ENCODE measurements at regions not wholly inside any gene's neighbourhood (a gene's known extent, or its start where the extent isn't known, plus 50 kb on each side); places are given as distances from the start of the nearest gene placed in this dataset.

DNA sequence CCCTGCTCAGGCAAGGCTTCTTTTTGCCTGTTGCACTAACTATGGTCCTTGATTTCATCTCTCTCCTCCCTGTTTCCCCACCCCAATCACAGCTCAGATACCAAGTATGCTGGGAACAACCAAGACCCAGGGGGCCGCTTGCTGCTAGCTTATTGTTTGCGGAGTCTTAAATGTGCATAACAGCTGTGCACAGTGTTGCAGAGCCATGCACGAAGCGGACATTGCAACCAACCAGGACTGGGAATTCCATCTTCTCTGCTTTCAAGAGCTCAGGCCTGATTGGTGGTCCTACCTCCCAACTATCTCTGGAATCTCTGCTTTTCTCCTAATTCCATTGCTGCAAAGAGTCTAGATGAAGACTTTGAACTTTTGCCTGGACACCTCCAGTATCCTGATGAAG, 281.3 kb upstream of the TNRC6C start:
- Mint-ChIP-seq H3K4me3 (no peak overlapping the region), H3K36me3 (no peaks in the 10 kb centered on the region), H3K27ac (no peak overlapping the region), H3K9me3 (peaks cover 17% of the 10 kb centered on the region), H3K4me1 (peaks cover 17% of the 10 kb centered on the region), H3K27me3 (ENCODE audit: low read depth) (no peaks in the 10 kb centered on the region; the same call in 1 of the 2 replicates)
- no peak for ATAC-seq
- ChIA-PET CTCF (interaction anchor here (0.9 kb wide), 1 partner anchor 408 kb away, joined by 3 read pairs; no protein-coding TSS in a partner anchor), POLR2A (no interaction called here)
- TF ChIP-seq, protein P1, sequence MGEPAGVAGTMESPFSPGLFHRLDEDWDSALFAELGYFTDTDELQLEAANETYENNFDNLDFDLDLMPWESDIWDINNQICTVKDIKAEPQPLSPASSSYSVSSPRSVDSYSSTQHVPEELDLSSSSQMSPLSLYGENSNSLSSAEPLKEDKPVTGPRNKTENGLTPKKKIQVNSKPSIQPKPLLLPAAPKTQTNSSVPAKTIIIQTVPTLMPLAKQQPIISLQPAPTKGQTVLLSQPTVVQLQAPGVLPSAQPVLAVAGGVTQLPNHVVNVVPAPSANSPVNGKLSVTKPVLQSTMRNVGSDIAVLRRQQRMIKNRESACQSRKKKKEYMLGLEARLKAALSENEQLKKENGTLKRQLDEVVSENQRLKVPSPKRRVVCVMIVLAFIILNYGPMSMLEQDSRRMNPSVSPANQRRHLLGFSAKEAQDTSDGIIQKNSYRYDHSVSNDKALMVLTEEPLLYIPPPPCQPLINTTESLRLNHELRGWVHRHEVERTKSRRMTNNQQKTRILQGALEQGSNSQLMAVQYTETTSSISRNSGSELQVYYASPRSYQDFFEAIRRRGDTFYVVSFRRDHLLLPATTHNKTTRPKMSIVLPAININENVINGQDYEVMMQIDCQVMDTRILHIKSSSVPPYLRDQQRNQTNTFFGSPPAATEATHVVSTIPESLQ (CRISPR knock-in tag; IDR thresholded peaks at IDR 0.05) = no peak
- DNase-seq (ENCODE audit: low spot score) = no peak

DNA sequence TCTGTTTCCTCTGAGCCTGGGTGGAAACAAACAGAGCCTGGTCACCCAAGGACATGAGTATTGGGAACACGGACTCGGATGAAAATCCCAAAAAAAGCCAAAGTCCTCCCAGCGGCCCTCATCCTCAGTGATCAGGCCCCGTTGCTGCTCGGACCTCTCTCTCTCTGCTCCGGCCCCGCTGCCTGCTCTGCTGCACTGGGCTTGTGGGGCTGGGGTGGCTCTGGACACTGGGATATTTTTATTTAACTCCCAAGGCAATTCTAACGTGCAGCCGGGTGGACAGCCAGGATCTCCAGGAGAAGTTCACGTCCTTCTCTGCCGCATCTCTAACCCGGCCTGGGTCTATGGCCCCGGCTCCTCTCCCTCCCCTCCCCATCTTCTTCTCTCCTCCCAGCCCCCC, 280.9 kb upstream of the TNRC6C start:
- Mint-ChIP-seq H3K4me3 (no peak overlapping the region), H3K27ac (no peak overlapping the region), H3K4me1 (peaks cover 17% of the 10 kb centered on the region), H3K27me3 (ENCODE audit: low read depth) (no peaks in the 10 kb centered on the region; the same call in 1 of the 2 replicates), H3K9me3 (peaks cover 13% of the 10 kb centered on the region), H3K36me3 (no peaks in the 10 kb centered on the region)
- DNase-seq (ENCODE audit: low spot score) (no peak), ATAC-seq (no peak)
- TF ChIP-seq, protein P2, sequence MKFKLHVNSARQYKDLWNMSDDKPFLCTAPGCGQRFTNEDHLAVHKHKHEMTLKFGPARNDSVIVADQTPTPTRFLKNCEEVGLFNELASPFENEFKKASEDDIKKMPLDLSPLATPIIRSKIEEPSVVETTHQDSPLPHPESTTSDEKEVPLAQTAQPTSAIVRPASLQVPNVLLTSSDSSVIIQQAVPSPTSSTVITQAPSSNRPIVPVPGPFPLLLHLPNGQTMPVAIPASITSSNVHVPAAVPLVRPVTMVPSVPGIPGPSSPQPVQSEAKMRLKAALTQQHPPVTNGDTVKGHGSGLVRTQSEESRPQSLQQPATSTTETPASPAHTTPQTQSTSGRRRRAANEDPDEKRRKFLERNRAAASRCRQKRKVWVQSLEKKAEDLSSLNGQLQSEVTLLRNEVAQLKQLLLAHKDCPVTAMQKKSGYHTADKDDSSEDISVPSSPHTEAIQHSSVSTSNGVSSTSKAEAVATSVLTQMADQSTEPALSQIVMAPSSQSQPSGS (CRISPR knock-in tag; IDR thresholded peaks at IDR 0.05; ENCODE audit: borderline replicate concordance, low read depth) = no peak
- TF ChIP-seq TP53 (CRISPR knock-in tag; IDR thresholded peaks at IDR 0.05) (no peak), ESRRA (CRISPR knock-in tag; IDR thresholded peaks at IDR 0.05; ENCODE audit: borderline replicate concordance) (no peak), SMAD4 (CRISPR knock-in tag; IDR thresholded peaks at IDR 0.05) (no peak)
- TF ChIP-seq, protein P3, sequence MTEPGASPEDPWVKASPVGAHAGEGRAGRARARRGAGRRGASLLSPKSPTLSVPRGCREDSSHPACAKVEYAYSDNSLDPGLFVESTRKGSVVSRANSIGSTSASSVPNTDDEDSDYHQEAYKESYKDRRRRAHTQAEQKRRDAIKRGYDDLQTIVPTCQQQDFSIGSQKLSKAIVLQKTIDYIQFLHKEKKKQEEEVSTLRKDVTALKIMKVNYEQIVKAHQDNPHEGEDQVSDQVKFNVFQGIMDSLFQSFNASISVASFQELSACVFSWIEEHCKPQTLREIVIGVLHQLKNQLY (CRISPR knock-in tag; IDR thresholded peaks at IDR 0.05) = no peak
- CTCF ChIA-PET = interaction anchor here (0.9 kb wide), 1 partner anchor 407 kb away, joined by 3 read pairs; no protein-coding TSS in a partner anchor
- POLR2A ChIA-PET = no interaction called here

DNA sequence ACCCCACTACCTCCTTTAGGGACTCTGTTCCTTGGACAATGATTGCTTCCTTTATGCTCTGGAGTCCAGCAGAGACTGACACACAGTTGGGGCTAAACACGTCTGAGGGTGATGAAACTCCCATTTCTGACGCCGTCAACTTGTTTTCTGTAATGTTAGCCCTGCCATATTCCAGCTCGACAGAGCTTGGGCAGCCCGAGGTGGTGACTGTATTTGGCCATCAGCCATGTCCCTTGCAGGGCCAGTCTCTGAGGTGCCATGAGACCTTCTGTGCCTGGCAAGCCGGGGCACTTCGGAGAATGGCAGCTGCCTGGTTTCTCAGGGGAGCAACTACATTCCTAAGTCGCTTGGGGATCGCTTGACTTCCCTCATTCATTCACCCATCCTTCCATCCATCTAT, 278.9 kb upstream of the TNRC6C start:
- ATAC-seq (no peak), DNase-seq (ENCODE audit: low spot score) (no peak)
- Mint-ChIP-seq H3K36me3 (no peaks in the 10 kb centered on the region), H3K4me1 (peaks cover 22% of the 10 kb centered on the region), H3K9me3 (no peaks in the 10 kb centered on the region), H3K27me3 (ENCODE audit: low read depth) (no peaks in the 10 kb centered on the region; the same call in 1 of the 2 replicates), H3K4me3 (no peak overlapping the region), H3K27ac (no peak overlapping the region)
- ChIA-PET CTCF (no interaction called here), POLR2A (no interaction called here)
- TF ChIP-seq SP1 (CRISPR knock-in tag; conservative IDR thresholded peaks at IDR 0.05) (no peak), OVOL2 (CRISPR knock-in tag; IDR thresholded peaks at IDR 0.05; ENCODE audit: borderline replicate concordance) (no peak), MYBL2 (CRISPR knock-in tag; IDR thresholded peaks at IDR 0.05) (no peak), ZNF121 (CRISPR knock-in tag; IDR thresholded peaks at IDR 0.05) (no peak), GTF2I (CRISPR knock-in tag; conservative IDR thresholded peaks at IDR 0.05) (no peak), JAZF1 (CRISPR knock-in tag; IDR thresholded peaks at IDR 0.05) (no peak), ELF4 (CRISPR knock-in tag; IDR thresholded peaks at IDR 0.05; ENCODE audit: low read depth) (no peak), ETV6 (CRISPR knock-in tag; IDR thresholded peaks at IDR 0.05) (no peak), CREB1 (CRISPR knock-in tag; IDR thresholded peaks at IDR 0.05) (no peak), ZNF317 (CRISPR knock-in tag; IDR thresholded peaks at IDR 0.05; ENCODE audit: borderline replicate concordance, low read depth) (no peak), KAT7 (CRISPR knock-in tag; IDR thresholded peaks at IDR 0.05; ENCODE audit: borderline replicate concordance) (no peak), TEAD1 (CRISPR knock-in tag; IDR thresholded peaks at IDR 0.05) (no peak), TP53 (CRISPR knock-in tag; IDR thresholded peaks at IDR 0.05) (no peak), ZNF138 (CRISPR knock-in tag; conservative IDR thresholded peaks at IDR 0.05) (no peak)
- TF ChIP-seq, protein P4, sequence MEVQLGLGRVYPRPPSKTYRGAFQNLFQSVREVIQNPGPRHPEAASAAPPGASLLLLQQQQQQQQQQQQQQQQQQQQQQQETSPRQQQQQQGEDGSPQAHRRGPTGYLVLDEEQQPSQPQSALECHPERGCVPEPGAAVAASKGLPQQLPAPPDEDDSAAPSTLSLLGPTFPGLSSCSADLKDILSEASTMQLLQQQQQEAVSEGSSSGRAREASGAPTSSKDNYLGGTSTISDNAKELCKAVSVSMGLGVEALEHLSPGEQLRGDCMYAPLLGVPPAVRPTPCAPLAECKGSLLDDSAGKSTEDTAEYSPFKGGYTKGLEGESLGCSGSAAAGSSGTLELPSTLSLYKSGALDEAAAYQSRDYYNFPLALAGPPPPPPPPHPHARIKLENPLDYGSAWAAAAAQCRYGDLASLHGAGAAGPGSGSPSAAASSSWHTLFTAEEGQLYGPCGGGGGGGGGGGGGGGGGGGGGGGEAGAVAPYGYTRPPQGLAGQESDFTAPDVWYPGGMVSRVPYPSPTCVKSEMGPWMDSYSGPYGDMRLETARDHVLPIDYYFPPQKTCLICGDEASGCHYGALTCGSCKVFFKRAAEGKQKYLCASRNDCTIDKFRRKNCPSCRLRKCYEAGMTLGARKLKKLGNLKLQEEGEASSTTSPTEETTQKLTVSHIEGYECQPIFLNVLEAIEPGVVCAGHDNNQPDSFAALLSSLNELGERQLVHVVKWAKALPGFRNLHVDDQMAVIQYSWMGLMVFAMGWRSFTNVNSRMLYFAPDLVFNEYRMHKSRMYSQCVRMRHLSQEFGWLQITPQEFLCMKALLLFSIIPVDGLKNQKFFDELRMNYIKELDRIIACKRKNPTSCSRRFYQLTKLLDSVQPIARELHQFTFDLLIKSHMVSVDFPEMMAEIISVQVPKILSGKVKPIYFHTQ (CRISPR knock-in tag; IDR thresholded peaks at IDR 0.05) = no peak
- TF ChIP-seq, protein P5, sequence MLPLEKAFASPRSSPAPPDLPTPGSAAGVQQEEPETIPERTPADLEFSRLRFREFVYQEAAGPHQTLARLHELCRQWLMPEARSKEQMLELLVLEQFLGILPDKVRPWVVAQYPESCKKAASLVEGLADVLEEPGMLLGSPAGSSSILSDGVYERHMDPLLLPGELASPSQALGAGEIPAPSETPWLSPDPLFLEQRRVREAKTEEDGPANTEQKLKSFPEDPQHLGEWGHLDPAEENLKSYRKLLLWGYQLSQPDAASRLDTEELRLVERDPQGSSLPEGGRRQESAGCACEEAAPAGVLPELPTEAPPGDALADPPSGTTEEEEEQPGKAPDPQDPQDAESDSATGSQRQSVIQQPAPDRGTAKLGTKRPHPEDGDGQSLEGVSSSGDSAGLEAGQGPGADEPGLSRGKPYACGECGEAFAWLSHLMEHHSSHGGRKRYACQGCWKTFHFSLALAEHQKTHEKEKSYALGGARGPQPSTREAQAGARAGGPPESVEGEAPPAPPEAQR (CRISPR knock-in tag; IDR thresholded peaks at IDR 0.05) = no peak
- TF ChIP-seq, protein P6, sequence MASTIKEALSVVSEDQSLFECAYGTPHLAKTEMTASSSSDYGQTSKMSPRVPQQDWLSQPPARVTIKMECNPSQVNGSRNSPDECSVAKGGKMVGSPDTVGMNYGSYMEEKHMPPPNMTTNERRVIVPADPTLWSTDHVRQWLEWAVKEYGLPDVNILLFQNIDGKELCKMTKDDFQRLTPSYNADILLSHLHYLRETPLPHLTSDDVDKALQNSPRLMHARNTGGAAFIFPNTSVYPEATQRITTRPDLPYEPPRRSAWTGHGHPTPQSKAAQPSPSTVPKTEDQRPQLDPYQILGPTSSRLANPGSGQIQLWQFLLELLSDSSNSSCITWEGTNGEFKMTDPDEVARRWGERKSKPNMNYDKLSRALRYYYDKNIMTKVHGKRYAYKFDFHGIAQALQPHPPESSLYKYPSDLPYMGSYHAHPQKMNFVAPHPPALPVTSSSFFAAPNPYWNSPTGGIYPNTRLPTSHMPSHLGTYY (CRISPR knock-in tag; IDR thresholded peaks at IDR 0.05) = no peak
- TF ChIP-seq, protein P7, sequence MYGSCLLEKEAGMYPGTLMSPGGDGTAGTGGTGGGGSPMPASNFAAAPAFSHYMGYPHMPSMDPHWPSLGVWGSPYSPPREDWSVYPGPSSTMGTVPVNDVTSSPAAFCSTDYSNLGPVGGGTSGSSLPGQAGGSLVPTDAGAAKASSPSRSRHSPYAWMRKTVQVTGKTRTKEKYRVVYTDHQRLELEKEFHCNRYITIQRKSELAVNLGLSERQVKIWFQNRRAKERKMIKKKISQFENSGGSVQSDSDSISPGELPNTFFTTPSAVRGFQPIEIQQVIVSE (CRISPR knock-in tag; IDR thresholded peaks at IDR 0.05; ENCODE audit: borderline replicate concordance) = no peak

Data from WTC11 (cell line).